Neural progenitor cell (in vitro differentiated cells): ENCODE measurements at regions not wholly inside any gene's neighbourhood (a gene's known extent, or its start where the extent isn't known, plus 50 kb on each side); places are given as distances from the start of the nearest gene placed in this dataset.

Experiments
- EZH2 ChIP-seq: fragments of 200-600 bp; sonication (generic); IDR thresholded peaks from 2 replicates; pipeline ENCODE4 v1.6.1; 2017; ENCODE audit warnings: antibody characterized with exemption, mild to moderate bottlenecking, moderate library complexity
- EZH2phosphoT487 ChIP-seq: fragments of 200-600 bp; sonication (generic); IDR thresholded peaks from 2 replicates; pipeline ENCODE4 v1.6.1; 2017; ENCODE audit warnings: antibody characterized with exemption
- TF ChIP-seq, protein P1 (sequence below): fragments of 200-600 bp; sonication (generic); IDR thresholded peaks from 2 replicates; pipeline ENCODE4 v1.5.1; 2017; ENCODE audit warnings: antibody characterized with exemption, mild to moderate bottlenecking

DNA sequence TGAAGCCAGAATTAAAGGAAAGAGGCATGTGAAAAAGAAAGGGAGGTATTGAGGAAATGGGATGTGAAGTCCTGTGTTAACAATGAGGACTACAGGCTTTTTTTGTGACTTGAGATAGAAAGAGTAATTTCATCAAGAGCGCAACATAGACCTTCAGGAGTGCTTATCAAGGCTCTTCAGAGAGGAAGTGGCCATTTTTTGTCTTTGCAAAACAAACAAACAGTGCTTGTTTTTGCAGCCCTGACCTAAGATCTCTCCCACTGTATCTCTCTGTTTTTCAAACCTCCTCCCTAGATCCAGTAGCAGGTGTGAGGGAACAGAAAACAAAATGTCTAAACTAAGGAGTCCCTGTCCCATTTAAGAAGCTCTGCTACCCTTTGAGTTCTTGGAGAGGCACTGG lies 710.3 kb upstream of the MARCKS start:
- TF ChIP-seq, protein P1, sequence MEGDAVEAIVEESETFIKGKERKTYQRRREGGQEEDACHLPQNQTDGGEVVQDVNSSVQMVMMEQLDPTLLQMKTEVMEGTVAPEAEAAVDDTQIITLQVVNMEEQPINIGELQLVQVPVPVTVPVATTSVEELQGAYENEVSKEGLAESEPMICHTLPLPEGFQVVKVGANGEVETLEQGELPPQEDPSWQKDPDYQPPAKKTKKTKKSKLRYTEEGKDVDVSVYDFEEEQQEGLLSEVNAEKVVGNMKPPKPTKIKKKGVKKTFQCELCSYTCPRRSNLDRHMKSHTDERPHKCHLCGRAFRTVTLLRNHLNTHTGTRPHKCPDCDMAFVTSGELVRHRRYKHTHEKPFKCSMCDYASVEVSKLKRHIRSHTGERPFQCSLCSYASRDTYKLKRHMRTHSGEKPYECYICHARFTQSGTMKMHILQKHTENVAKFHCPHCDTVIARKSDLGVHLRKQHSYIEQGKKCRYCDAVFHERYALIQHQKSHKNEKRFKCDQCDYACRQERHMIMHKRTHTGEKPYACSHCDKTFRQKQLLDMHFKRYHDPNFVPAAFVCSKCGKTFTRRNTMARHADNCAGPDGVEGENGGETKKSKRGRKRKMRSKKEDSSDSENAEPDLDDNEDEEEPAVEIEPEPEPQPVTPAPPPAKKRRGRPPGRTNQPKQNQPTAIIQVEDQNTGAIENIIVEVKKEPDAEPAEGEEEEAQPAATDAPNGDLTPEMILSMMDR: no peak
- TF ChIP-seq EZH2 (no peak), EZH2phosphoT487 (no peak)
